ENCODE measurements at regions not wholly inside any gene's neighbourhood (a gene's known extent, or its start where the extent isn't known, plus 50 kb on each side); places are given as distances from the start of the nearest gene placed in this dataset.

DNA sequence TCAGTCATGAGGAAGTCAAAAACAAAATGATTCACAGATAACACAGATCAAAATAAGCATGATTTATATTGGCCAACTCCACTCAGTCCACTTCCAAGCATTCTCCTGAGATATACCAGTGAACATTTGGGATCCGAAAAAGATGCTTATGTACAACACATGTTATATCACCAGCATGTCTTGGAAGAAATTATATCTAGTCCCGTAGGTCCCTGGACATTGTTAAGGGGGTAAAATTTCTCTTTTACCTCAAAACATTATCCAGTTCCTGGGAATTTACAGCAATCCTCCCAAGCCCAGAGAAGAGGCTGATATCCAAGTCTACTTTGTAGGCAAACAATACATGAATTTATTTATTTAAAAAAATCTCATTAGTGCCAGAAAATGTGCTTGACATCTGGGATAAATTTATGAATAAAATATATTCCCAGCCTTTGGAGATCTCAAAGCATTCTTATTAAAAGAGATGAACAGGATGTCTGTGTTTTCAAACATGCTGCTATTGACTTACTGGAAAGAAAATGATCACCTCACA is 582.2 kb upstream of the ZWINT start:
- no peak overlapping the region for H2AFZ ChIP-seq
- no peaks in the 10 kb centered on the region for H3K27me3 ChIP-seq (ENCODE audit: insufficient read depth)
- no peak overlapping the region for H3K27ac Mint-ChIP-seq
- H3F3A ChIP-seq (replicated peaks; ENCODE audit: low read depth), result no peaks in the 10 kb centered on the region
- ATAC-seq (no peak), DNase-seq (ENCODE audit: low spot score) (no peak)
- H3K4me1 Mint-ChIP-seq, result no peaks in the 10 kb centered on the region
- no peak overlapping the region for H3K4me3 ChIP-seq
- H3K36me3 ChIP-seq (ENCODE audit: insufficient read depth), result no peaks in the 10 kb centered on the region
- H4K20me1 ChIP-seq (replicated peaks; ENCODE audit: insufficient read depth), result no peaks in the 10 kb centered on the region
- no peaks in the 10 kb centered on the region for H3K9me2 ChIP-seq (ENCODE audit: insufficient read depth)
- TF ChIP-seq POLR2AphosphoS5 (IDR thresholded peaks at IDR 0.05; ENCODE audit: low read depth) (no peak), EZH2 (IDR thresholded peaks at IDR 0.05; ENCODE audit: low read depth, unreplicated experiment) (no peak), ZNF114 (CRISPR knock-in tag; IDR thresholded peaks at IDR 0.05) (no peak), STAT1 (IDR thresholded peaks at IDR 0.05; ENCODE audit: unreplicated experiment) (no peak), CREB1 (CRISPR knock-in tag; IDR thresholded peaks at IDR 0.05; ENCODE audit: low read depth) (no peak), ZNF331 (CRISPR knock-in tag; IDR thresholded peaks at IDR 0.05; ENCODE audit: low read depth) (no peak), EZH2phosphoT487 (IDR thresholded peaks at IDR 0.05; ENCODE audit: unreplicated experiment) (no peak), NANOG (IDR thresholded peaks at IDR 0.05; ENCODE audit: borderline replicate concordance) (no peak), JUNB (IDR thresholded peaks at IDR 0.05; ENCODE audit: unreplicated experiment) (no peak)
- TF ChIP-seq, protein P1, sequence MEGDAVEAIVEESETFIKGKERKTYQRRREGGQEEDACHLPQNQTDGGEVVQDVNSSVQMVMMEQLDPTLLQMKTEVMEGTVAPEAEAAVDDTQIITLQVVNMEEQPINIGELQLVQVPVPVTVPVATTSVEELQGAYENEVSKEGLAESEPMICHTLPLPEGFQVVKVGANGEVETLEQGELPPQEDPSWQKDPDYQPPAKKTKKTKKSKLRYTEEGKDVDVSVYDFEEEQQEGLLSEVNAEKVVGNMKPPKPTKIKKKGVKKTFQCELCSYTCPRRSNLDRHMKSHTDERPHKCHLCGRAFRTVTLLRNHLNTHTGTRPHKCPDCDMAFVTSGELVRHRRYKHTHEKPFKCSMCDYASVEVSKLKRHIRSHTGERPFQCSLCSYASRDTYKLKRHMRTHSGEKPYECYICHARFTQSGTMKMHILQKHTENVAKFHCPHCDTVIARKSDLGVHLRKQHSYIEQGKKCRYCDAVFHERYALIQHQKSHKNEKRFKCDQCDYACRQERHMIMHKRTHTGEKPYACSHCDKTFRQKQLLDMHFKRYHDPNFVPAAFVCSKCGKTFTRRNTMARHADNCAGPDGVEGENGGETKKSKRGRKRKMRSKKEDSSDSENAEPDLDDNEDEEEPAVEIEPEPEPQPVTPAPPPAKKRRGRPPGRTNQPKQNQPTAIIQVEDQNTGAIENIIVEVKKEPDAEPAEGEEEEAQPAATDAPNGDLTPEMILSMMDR (conservative IDR thresholded peaks at IDR 0.05; ENCODE audit: low read depth in 2 of 2), result no peak
- TF ChIP-seq, protein P2, sequence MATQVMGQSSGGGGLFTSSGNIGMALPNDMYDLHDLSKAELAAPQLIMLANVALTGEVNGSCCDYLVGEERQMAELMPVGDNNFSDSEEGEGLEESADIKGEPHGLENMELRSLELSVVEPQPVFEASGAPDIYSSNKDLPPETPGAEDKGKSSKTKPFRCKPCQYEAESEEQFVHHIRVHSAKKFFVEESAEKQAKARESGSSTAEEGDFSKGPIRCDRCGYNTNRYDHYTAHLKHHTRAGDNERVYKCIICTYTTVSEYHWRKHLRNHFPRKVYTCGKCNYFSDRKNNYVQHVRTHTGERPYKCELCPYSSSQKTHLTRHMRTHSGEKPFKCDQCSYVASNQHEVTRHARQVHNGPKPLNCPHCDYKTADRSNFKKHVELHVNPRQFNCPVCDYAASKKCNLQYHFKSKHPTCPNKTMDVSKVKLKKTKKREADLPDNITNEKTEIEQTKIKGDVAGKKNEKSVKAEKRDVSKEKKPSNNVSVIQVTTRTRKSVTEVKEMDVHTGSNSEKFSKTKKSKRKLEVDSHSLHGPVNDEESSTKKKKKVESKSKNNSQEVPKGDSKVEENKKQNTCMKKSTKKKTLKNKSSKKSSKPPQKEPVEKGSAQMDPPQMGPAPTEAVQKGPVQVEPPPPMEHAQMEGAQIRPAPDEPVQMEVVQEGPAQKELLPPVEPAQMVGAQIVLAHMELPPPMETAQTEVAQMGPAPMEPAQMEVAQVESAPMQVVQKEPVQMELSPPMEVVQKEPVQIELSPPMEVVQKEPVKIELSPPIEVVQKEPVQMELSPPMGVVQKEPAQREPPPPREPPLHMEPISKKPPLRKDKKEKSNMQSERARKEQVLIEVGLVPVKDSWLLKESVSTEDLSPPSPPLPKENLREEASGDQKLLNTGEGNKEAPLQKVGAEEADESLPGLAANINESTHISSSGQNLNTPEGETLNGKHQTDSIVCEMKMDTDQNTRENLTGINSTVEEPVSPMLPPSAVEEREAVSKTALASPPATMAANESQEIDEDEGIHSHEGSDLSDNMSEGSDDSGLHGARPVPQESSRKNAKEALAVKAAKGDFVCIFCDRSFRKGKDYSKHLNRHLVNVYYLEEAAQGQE (IDR thresholded peaks at IDR 0.05; ENCODE audit: unreplicated experiment), result no peak
- TF ChIP-seq, protein P3, sequence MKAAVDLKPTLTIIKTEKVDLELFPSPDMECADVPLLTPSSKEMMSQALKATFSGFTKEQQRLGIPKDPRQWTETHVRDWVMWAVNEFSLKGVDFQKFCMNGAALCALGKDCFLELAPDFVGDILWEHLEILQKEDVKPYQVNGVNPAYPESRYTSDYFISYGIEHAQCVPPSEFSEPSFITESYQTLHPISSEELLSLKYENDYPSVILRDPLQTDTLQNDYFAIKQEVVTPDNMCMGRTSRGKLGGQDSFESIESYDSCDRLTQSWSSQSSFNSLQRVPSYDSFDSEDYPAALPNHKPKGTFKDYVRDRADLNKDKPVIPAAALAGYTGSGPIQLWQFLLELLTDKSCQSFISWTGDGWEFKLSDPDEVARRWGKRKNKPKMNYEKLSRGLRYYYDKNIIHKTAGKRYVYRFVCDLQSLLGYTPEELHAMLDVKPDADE (IDR thresholded peaks at IDR 0.05), result no peak
- TF ChIP-seq, protein P4, sequence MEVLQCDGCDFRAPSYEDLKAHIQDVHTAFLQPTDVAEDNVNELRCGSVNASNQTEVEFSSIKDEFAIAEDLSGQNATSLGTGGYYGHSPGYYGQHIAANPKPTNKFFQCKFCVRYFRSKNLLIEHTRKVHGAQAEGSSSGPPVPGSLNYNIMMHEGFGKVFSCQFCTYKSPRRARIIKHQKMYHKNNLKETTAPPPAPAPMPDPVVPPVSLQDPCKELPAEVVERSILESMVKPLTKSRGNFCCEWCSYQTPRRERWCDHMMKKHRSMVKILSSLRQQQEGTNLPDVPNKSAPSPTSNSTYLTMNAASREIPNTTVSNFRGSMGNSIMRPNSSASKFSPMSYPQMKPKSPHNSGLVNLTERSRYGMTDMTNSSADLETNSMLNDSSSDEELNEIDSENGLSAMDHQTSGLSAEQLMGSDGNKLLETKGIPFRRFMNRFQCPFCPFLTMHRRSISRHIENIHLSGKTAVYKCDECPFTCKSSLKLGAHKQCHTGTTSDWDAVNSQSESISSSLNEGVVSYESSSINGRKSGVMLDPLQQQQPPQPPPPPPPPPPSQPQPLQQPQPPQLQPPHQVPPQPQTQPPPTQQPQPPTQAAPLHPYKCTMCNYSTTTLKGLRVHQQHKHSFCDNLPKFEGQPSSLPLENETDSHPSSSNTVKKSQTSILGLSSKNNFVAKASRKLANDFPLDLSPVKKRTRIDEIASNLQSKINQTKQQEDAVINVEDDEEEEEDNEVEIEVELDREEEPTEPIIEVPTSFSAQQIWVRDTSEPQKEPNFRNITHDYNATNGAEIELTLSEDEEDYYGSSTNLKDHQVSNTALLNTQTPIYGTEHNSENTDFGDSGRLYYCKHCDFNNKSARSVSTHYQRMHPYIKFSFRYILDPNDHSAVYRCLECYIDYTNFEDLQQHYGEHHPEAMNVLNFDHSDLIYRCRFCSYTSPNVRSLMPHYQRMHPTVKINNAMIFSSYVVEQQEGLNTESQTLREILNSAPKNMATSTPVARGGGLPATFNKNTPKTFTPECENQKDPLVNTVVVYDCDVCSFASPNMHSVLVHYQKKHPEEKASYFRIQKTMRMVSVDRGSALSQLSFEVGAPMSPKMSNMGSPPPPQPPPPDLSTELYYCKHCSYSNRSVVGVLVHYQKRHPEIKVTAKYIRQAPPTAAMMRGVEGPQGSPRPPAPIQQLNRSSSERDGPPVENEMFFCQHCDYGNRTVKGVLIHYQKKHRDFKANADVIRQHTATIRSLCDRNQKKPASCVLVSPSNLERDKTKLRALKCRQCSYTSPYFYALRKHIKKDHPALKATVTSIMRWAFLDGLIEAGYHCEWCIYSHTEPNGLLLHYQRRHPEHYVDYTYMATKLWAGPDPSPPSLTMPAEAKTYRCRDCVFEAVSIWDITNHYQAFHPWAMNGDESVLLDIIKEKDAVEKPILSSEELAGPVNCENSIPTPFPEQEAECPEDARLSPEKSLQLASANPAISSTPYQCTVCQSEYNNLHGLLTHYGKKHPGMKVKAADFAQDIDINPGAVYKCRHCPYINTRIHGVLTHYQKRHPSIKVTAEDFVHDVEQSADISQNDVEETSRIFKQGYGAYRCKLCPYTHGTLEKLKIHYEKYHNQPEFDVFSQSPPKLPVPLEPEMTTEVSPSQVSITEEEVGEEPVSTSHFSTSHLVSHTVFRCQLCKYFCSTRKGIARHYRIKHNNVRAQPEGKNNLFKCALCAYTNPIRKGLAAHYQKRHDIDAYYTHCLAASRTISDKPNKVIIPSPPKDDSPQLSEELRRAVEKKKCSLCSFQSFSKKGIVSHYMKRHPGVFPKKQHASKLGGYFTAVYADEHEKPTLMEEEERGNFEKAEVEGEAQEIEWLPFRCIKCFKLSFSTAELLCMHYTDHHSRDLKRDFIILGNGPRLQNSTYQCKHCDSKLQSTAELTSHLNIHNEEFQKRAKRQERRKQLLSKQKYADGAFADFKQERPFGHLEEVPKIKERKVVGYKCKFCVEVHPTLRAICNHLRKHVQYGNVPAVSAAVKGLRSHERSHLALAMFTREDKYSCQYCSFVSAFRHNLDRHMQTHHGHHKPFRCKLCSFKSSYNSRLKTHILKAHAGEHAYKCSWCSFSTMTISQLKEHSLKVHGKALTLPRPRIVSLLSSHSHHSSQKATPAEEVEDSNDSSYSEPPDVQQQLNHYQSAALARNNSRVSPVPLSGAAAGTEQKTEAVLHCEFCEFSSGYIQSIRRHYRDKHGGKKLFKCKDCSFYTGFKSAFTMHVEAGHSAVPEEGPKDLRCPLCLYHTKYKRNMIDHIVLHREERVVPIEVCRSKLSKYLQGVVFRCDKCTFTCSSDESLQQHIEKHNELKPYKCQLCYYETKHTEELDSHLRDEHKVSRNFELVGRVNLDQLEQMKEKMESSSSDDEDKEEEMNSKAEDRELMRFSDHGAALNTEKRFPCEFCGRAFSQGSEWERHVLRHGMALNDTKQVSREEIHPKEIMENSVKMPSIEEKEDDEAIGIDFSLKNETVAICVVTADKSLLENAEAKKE (CRISPR knock-in tag; IDR thresholded peaks at IDR 0.05), result no peak
- H3K36me3 Mint-ChIP-seq (ENCODE audit: low read depth), result peaks cover 9% of the 10 kb centered on the region; the same call in 2 of the 3 replicates
- no peak overlapping the region for H3K27ac ChIP-seq (ENCODE audit: low read depth)
- H3K79me2 ChIP-seq (replicated peaks; ENCODE audit: insufficient read depth), result no peaks in the 10 kb centered on the region
- no peak overlapping the region for H3K4me2 ChIP-seq
- H3K9me3 Mint-ChIP-seq, result peaks cover 8% of the 10 kb centered on the region; the same call in 2 of the 3 replicates
- no peaks in the 10 kb centered on the region for H3K4me1 ChIP-seq (ENCODE audit: insufficient read depth)
- H3K4me3 Mint-ChIP-seq, result no peak overlapping the region
- peaks cover 1% of the 10 kb centered on the region for H3K27me3 Mint-ChIP-seq (ENCODE audit: insufficient read depth, low read depth, poor library complexity)
